C4-2B (cell line): ENCODE measurements at regions not wholly inside any gene's neighbourhood (a gene's known extent, or its start where the extent isn't known, plus 50 kb on each side); places are given as distances from the start of the nearest gene placed in this dataset.

Experiments used
- ZFX ChIP-seq: fragments of 450-650 bp; IDR thresholded peaks from 2 replicates; pipeline ENCODE4 v1.6.1; 2017
- TF ChIP-seq, protein P1 (sequence below): fragments of 450-650 bp; conservative IDR thresholded peaks from 2 replicates; pipeline ENCODE4 v1.5.1; 2017; ENCODE audit warnings: mild to moderate bottlenecking

DNA sequence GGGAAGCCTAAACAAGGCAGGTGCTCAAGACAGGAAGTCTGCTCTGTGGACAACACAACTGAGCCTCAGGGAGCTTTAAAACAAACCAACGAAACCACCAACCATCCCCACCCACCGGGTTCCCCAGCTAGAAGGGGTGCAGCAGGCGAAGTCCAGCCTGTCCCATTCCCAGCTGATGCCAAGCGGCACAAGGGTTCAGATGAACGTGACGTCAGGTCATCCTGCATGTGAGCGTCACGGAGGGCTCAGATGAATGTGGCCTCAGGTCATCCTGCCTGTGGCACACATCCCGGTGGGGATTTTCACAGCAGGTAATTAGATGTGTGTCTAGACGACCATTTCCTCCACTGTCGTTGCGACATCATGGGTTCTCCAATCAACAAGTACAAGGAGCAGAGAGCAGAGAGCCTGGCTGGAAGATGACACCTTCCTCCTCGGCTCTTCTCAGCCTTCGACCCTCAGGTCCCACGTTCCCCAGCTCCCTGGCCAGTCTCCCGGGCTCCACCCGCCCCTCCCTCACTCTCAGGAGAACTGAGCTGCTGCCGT, 246.5 kb downstream of the FOXL1 start:
- TF ChIP-seq, protein P1, sequence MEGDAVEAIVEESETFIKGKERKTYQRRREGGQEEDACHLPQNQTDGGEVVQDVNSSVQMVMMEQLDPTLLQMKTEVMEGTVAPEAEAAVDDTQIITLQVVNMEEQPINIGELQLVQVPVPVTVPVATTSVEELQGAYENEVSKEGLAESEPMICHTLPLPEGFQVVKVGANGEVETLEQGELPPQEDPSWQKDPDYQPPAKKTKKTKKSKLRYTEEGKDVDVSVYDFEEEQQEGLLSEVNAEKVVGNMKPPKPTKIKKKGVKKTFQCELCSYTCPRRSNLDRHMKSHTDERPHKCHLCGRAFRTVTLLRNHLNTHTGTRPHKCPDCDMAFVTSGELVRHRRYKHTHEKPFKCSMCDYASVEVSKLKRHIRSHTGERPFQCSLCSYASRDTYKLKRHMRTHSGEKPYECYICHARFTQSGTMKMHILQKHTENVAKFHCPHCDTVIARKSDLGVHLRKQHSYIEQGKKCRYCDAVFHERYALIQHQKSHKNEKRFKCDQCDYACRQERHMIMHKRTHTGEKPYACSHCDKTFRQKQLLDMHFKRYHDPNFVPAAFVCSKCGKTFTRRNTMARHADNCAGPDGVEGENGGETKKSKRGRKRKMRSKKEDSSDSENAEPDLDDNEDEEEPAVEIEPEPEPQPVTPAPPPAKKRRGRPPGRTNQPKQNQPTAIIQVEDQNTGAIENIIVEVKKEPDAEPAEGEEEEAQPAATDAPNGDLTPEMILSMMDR: no peak
- no peak for TF ChIP-seq ZFX
